PC-9 (cell line): ENCODE measurements at regions not wholly inside any gene's neighbourhood (a gene's known extent, or its start where the extent isn't known, plus 50 kb on each side); places are given as distances from the start of the nearest gene placed in this dataset.

Experiments used
- EZH2 ChIP-seq: fragments of 200-600 bp; sonication (generic); IDR thresholded peaks from 2 replicates; pipeline ENCODE4 v1.8.0; 2017; ENCODE audit warnings: antibody characterized with exemption, low read depth
- TF ChIP-seq, protein P1 (sequence below): fragments of 200-600 bp; sonication (generic); conservative IDR thresholded peaks from 2 replicates; pipeline ENCODE4 v1.6.1; 2017; ENCODE audit warnings: mixed run types, antibody characterized with exemption, mild to moderate bottlenecking, moderate library complexity

DNA sequence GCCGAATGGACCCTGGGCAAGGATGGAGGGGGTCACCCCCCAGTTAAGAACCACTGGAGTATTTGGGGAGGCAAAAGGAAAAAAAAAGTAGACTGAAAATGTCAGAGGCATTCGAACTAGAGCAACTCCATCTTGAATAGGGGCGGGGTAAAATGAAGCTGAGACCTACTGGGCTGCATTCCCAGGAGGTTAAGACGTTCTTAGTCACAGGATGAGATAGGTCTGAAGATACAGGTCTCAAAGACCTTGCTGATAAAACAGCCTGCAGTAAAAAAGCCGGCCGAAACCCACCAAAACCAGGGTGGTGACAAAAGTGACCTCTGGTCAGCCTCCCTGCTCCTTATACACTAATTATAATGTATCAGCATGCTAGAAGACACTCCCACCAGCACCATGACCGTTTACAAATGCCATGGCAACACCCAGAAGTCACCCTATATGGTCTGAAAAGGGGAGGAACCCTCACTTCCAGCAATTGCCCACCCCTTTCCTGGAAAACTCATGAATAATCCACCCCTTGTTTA, 70.4 kb upstream of the KCNG1 start:
- TF ChIP-seq, protein P1, sequence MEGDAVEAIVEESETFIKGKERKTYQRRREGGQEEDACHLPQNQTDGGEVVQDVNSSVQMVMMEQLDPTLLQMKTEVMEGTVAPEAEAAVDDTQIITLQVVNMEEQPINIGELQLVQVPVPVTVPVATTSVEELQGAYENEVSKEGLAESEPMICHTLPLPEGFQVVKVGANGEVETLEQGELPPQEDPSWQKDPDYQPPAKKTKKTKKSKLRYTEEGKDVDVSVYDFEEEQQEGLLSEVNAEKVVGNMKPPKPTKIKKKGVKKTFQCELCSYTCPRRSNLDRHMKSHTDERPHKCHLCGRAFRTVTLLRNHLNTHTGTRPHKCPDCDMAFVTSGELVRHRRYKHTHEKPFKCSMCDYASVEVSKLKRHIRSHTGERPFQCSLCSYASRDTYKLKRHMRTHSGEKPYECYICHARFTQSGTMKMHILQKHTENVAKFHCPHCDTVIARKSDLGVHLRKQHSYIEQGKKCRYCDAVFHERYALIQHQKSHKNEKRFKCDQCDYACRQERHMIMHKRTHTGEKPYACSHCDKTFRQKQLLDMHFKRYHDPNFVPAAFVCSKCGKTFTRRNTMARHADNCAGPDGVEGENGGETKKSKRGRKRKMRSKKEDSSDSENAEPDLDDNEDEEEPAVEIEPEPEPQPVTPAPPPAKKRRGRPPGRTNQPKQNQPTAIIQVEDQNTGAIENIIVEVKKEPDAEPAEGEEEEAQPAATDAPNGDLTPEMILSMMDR: no peak
- no peak for TF ChIP-seq EZH2
